ENCODE measurements at regions not wholly inside any gene's neighbourhood (a gene's known extent, or its start where the extent isn't known, plus 50 kb on each side); places are given as distances from the start of the nearest gene placed in this dataset.

DNA sequence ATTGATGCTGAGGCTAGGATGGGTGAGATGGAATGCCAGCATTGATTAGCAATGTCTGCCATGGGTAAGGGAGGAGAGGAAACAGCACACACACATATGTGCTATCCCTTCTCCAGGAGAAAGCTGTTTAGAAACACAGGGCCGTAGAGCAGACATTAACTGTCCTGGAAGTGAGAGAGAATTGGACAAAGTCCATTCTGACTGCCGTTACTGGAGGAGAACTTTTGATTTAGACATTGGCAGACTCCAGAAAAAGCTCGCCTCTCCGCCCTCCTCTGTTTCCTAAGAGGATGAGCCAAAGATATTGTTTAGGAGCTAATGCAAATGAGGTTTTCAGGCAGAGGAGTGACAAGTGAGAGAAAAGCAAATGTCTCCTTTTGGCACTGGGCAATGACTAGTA is 237.0 kb downstream of the HAPSTR1 start:
- Mint-ChIP-seq H3K9me3 (no peaks in the 10 kb centered on the region), H3K4me1 (ENCODE audit: low read depth) (no peaks in the 10 kb centered on the region), H3K4me3 (ENCODE audit: low read depth) (no peak overlapping the region), H3K27me3 (ENCODE audit: low read depth) (no peaks in the 10 kb centered on the region), H3K36me3 (ENCODE audit: low read depth) (no peaks in the 10 kb centered on the region), H3K27ac (no peak overlapping the region)
- intact Hi-C loops (cut with micrococcal nuclease), result no loop called here
- no peak for DNase-seq (ENCODE audit: low spot score)

DNA sequence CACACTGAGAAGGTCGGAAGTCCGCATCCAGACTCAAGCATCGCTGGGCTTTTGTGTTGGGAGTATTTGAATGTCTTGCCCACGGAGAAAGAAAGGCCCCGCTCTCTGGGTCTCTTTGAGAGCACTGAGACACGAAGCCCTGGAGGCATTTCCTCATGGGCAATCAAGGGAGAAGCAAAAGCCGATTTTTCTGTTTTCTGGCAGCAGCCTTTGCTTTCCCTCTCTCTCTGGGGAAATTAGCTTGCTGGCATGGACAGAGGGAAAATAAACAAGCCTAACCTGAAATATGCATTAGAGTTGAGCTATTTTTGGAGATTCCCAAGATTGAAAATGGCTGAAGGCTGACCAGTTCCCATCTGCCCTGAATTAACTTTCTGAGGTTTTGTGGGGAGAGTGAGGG is 238.7 kb downstream of the HAPSTR1 start:
- no peaks in the 10 kb centered on the region for H3K4me1 Mint-ChIP-seq (ENCODE audit: low read depth)
- H3K36me3 Mint-ChIP-seq (ENCODE audit: low read depth), result no peaks in the 10 kb centered on the region
- no peak overlapping the region for H3K27ac Mint-ChIP-seq

DNA sequence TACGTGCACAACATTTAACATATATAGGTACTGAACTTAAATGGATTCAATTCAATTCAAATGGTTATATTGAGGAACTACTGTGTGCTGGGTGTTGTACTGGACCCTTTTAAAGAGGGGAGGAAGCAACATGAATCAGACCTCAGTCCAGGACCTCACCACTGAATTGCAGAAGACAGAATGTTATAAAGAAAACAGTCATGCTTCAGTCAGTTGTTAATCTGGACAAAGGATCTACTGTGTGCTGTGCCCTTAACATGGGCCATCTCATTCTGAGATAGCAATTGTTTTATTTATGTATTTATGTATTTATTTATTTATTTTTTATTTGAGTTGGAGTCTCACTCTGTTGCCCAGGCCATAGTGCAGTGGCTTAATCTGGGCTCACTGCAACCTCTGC is 240.1 kb downstream of the HAPSTR1 start:
- intact Hi-C loops (cut with micrococcal nuclease), result no loop called here
- no peaks in the 10 kb centered on the region for H3K27me3 Mint-ChIP-seq (ENCODE audit: low read depth)
- H3K4me3 Mint-ChIP-seq (ENCODE audit: low read depth), result no peak overlapping the region
- no peaks in the 10 kb centered on the region for H3K9me3 Mint-ChIP-seq
- no peak overlapping the region for H3K27ac Mint-ChIP-seq
- H3K4me1 Mint-ChIP-seq (ENCODE audit: low read depth), result no peaks in the 10 kb centered on the region
- no peaks in the 10 kb centered on the region for H3K36me3 Mint-ChIP-seq (ENCODE audit: low read depth)
- DNase-seq (ENCODE audit: low spot score), result no peak

More for the DNA sequence above, 238.7 kb downstream of the HAPSTR1 start:
- intact Hi-C loops (cut with micrococcal nuclease), result no loop called here
- H3K4me3 Mint-ChIP-seq (ENCODE audit: low read depth), result no peak overlapping the region
- no peak for DNase-seq (ENCODE audit: low spot score)
- H3K27me3 Mint-ChIP-seq (ENCODE audit: low read depth), result no peaks in the 10 kb centered on the region
- H3K9me3 Mint-ChIP-seq, result no peaks in the 10 kb centered on the region

DNA sequence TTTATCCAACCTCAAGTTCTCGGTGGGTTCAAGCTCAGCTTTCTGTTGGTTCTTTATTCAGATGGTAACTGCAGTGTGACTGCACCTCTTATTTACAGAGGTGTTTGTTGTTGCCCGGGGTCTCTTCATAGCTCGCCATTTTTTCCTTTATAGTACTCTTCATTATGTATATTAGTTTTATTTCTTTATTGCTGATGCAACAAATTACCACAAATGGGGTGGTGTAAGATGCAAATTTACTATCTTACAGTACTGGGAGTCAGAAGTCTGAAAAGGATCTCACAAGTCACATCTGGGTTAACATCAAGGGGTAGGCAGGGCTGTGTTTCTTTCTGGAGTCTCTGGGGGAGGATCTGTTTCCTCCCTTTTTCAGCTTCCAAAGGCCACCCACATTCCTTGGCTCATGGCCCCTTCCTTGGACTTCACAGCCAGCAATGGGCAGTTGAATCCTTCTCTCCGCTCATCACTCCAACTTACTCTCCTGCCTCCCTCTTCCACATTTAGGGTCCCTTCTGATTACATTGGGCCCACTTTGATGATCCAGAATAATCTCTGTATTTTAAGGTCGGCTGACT is 241.2 kb downstream of the HAPSTR1 start:
- no peaks in the 10 kb centered on the region for H3K36me3 Mint-ChIP-seq (ENCODE audit: low read depth)
- H3K27ac Mint-ChIP-seq, result no peak overlapping the region
- intact Hi-C loops (cut with micrococcal nuclease), result no loop called here
- H3K4me3 Mint-ChIP-seq (ENCODE audit: low read depth), result no peak overlapping the region
- H3K9me3 Mint-ChIP-seq, result no peaks in the 10 kb centered on the region
- no peak for DNase-seq (ENCODE audit: low spot score)
- H3K4me1 Mint-ChIP-seq (ENCODE audit: low read depth), result no peaks in the 10 kb centered on the region
- H3K27me3 Mint-ChIP-seq (ENCODE audit: low read depth), result no peaks in the 10 kb centered on the region

DNA sequence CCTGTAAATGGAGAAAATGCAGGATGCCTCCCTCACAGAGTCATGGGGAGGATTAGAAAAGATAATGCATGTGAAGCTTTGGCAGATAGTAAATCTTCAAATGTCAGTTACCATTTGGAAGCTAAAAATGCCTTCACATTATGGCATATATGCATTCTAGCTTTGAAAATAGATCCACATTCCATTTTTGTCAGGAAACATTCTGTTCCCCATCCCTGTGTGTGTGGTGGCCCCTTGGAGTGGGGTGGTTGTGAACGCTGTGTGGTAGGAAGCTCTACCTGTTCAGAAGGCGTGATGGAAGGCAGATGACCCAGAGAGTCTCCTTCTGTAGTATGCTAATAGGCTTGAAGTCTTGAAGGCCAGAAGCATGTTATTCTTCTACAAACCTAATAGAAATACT is 242.0 kb downstream of the HAPSTR1 start:
- Mint-ChIP-seq H3K27ac (no peak overlapping the region), H3K9me3 (no peaks in the 10 kb centered on the region), H3K36me3 (ENCODE audit: low read depth) (no peaks in the 10 kb centered on the region), H3K4me1 (ENCODE audit: low read depth) (no peaks in the 10 kb centered on the region), H3K4me3 (ENCODE audit: low read depth) (no peak overlapping the region), H3K27me3 (ENCODE audit: low read depth) (no peaks in the 10 kb centered on the region)
- DNase-seq (ENCODE audit: low spot score), result no peak
- intact Hi-C loops (cut with micrococcal nuclease), result no loop called here

DNA sequence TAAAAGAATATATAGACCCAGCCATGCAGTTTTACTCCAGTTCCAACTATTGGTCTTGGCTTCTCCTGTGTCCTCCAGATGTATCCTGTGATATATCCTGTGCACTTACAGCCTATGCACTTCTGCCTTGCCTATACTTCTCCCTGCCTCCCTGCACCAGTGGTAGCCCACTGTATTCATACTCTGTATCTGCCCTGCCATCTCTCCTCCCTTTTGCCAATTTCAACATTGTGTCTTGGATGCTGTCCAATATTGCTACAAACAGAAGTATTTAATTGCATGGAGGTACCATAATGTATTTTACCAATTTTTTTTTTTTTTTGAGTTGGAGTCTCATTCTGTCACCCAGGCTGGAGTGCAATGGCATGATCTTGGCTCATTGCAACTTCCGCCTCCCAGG is 242.7 kb downstream of the HAPSTR1 start:
- intact Hi-C loops (cut with micrococcal nuclease), result no loop called here
- H3K36me3 Mint-ChIP-seq (ENCODE audit: low read depth), result no peaks in the 10 kb centered on the region

DNA sequence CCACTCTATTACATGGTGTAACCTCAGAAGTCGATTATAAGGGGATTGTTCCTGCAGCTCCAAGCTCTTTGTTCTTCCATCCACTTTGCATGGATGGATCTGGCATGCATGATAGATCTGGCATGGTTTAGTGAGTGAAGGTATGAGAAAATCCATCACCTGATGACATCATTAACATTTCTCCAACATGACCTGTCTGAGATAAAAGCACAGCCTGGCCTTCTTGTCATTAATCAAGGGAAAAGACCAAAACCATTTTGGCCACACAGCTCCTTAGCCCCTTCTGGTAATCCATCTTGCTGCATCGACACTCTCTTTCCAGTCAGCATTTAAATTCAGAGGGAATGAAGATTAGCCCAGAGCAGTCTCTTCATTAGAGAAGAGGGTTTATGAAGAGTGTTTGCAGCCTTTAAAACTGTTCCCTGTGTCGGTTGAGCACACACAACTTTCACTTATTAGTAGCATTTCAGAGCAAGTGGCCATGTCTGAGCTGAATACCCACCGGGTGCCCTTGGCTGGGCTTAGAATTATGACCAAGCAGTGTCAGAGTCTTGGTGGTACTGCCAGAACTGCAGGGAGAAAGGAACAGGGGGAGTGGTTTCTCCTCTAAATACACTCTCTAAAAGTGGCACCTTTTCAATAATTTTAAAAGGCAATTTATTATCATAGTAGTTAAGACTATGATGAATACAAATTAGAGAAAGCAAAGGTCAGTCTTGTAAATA is 246.0 kb downstream of the HAPSTR1 start:
- Mint-ChIP-seq H3K4me1 (ENCODE audit: low read depth) (no peaks in the 10 kb centered on the region), H3K27ac (no peak overlapping the region), H3K4me3 (ENCODE audit: low read depth) (no peak overlapping the region), H3K36me3 (ENCODE audit: low read depth) (no peaks in the 10 kb centered on the region), H3K27me3 (ENCODE audit: low read depth) (no peaks in the 10 kb centered on the region), H3K9me3 (no peaks in the 10 kb centered on the region)
- intact Hi-C loops (cut with micrococcal nuclease), result no loop called here
- DNase-seq (ENCODE audit: low spot score), result no peak

More for the DNA sequence above, 242.7 kb downstream of the HAPSTR1 start:
- H3K27ac Mint-ChIP-seq, result no peak overlapping the region
- no peak for DNase-seq (ENCODE audit: low spot score)
- H3K9me3 Mint-ChIP-seq, result no peaks in the 10 kb centered on the region
- H3K4me3 Mint-ChIP-seq (ENCODE audit: low read depth), result no peak overlapping the region
- no peaks in the 10 kb centered on the region for H3K27me3 Mint-ChIP-seq (ENCODE audit: low read depth)
- H3K4me1 Mint-ChIP-seq (ENCODE audit: low read depth), result no peaks in the 10 kb centered on the region

DNA sequence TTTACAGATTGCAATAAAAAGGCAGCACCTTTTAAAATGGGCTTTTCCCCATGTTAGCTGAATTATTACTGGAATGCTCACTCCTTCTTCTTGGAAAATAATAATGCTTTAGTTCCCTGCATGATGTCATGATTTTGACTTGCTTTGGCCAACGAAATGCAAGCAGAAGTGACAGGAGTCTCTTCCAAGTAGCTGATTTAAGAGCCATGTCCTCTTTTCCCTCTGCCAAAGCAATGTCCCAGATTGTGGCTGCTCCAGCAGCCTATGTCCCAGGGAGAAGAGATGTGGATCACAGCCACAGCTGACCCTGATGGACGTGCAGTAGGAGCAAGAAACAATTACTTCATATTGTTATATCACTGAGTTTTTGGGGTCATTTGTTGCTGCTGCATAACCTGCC is 246.6 kb downstream of the HAPSTR1 start:
- Mint-ChIP-seq H3K27ac (no peak overlapping the region), H3K9me3 (no peaks in the 10 kb centered on the region), H3K4me3 (ENCODE audit: low read depth) (no peak overlapping the region), H3K4me1 (ENCODE audit: low read depth) (no peaks in the 10 kb centered on the region), H3K27me3 (ENCODE audit: low read depth) (no peaks in the 10 kb centered on the region), H3K36me3 (ENCODE audit: low read depth) (no peaks in the 10 kb centered on the region)
- no peak for DNase-seq (ENCODE audit: low spot score)
- intact Hi-C loops (cut with micrococcal nuclease), result no loop called here

DNA sequence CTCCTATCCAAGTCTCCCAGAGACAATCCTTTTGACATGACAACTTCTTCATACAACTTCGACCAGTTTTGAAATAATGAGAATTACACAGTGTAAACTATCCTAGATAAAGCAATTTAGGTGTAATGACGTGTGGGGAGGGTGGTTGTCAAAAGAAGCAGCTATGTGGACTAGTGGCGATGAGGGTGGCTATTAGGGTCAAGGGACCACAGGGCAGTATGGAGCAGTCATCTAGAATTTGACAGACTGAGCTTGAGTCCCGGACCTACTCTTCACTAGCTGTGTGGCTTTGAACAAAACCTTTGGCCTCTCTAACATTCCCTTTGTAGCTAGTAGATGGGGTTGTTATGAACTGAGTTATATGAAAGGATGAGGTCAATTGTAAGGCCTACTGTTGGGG is 247.1 kb downstream of the HAPSTR1 start:
- no peak for DNase-seq (ENCODE audit: low spot score)
- no peaks in the 10 kb centered on the region for H3K9me3 Mint-ChIP-seq
- no peaks in the 10 kb centered on the region for H3K27me3 Mint-ChIP-seq (ENCODE audit: low read depth)
- intact Hi-C loops (cut with micrococcal nuclease), result no loop called here
- no peaks in the 10 kb centered on the region for H3K36me3 Mint-ChIP-seq (ENCODE audit: low read depth)
- H3K27ac Mint-ChIP-seq, result no peak overlapping the region
- H3K4me3 Mint-ChIP-seq (ENCODE audit: low read depth), result no peak overlapping the region
- no peaks in the 10 kb centered on the region for H3K4me1 Mint-ChIP-seq (ENCODE audit: low read depth)

DNA sequence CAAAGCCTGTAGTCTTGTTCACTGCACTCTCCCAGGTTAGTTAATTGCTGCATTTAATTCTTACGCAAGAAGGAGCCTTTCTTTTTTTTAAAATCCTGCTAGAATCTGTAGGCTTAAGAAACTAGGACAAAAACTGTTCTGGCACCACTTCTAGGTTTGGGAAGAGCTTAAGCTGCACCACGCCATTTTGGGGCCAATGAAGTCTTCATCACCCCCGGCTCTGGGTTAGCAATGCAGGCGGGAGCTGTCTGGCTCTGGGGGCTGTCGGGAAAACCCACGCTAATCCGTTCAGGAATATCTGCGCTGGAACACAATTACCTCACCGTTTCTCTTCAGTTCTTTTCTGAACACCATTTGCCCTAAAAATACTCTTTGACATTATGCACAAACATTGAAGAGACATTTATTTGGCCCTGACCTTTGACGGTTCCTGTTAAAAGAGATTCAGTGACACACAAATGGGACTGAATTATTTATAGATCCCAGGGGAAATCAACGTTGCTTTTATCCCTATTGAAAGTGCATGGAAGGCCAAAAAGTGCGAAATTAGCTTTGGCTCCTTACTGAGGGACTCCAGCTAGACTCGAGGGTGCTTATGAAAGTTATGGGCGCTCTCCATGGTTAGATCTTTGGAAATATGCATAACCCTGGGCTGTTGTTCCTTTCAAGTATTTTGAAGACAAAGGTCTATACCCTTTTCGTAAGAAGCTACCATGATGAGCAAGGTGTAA is 249.2 kb downstream of the HAPSTR1 start:
- no peaks in the 10 kb centered on the region for H3K4me1 Mint-ChIP-seq (ENCODE audit: low read depth)
- no peak overlapping the region for H3K4me3 Mint-ChIP-seq (ENCODE audit: low read depth)
- no peaks in the 10 kb centered on the region for H3K9me3 Mint-ChIP-seq
- intact Hi-C loops (cut with micrococcal nuclease), result no loop called here
- no peak for DNase-seq (ENCODE audit: low spot score)
- H3K36me3 Mint-ChIP-seq (ENCODE audit: low read depth), result no peaks in the 10 kb centered on the region
- H3K27me3 Mint-ChIP-seq (ENCODE audit: low read depth), result no peaks in the 10 kb centered on the region
- H3K27ac Mint-ChIP-seq, result no peak overlapping the region

DNA sequence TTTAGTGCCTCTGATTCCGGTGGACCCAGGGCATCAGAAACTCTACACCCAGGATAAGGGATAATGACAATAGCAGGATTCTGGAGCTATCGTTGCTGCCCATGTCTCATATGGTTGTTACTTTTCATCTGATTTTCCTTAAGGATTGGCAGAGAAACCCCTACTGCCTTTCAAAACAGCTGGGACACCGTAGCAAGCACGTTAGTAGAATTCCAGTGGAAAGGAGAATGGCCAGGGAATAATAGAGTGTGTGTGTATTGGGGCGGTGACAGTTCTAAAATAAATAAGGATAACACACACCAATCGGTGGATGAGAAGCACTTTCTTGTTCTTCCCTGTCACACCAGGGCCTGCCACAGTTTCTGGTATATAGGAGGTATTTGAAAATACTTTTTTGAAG is 251.8 kb downstream of the HAPSTR1 start:
- Mint-ChIP-seq H3K4me3 (ENCODE audit: low read depth) (no peak overlapping the region), H3K27ac (no peak overlapping the region), H3K36me3 (ENCODE audit: low read depth) (no peaks in the 10 kb centered on the region), H3K9me3 (no peaks in the 10 kb centered on the region), H3K4me1 (ENCODE audit: low read depth) (no peaks in the 10 kb centered on the region), H3K27me3 (ENCODE audit: low read depth) (no peaks in the 10 kb centered on the region)
- intact Hi-C loops (cut with micrococcal nuclease), result no loop called here
- no peak for DNase-seq (ENCODE audit: low spot score)

DNA sequence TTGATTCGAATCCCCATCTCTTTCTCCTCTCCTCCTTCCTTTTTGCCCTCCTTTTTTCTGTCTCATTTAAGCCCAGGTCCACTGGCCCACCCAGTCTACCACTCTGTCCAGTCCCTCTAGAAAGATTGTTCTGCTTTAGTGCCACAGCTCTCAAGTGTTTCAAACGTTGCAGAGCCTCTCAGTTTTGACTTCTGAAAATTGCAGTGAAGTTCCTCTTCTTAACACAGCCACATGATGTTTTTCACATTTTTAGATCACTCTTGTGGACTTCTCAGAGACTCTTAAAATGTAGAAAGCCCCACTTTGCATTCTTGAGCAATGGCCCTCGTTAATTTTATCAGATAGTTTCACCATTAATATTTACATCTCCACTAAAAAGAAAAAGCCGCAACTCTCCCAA is 253.1 kb downstream of the HAPSTR1 start:
- Mint-ChIP-seq H3K27ac (no peak overlapping the region), H3K36me3 (ENCODE audit: low read depth) (no peaks in the 10 kb centered on the region), H3K4me1 (ENCODE audit: low read depth) (no peaks in the 10 kb centered on the region), H3K4me3 (ENCODE audit: low read depth) (no peak overlapping the region), H3K27me3 (ENCODE audit: low read depth) (no peaks in the 10 kb centered on the region), H3K9me3 (peaks cover 8% of the 10 kb centered on the region)
- intact Hi-C loops (cut with micrococcal nuclease), result no loop called here
- DNase-seq (ENCODE audit: low spot score), result no peak

DNA sequence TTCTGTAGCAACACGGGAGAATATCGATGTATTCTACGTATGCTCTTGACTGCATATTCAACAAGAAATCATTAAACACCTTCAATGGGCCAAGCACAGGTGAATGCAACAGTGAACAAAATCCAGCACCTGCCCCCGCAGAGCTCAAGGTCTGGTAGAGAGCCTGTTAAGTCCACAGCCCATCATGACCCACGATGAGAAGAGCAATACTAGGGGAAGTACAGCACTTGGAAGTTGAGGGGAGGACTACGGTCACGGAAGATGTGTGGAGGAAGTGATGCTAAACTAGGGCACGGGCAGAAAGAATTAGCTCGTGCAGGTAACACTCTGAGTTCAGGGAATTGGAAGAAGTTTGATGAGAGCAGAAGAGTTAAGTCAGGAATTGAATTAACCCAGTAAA is 253.6 kb downstream of the HAPSTR1 start:
- no peak for DNase-seq (ENCODE audit: low spot score)
- Mint-ChIP-seq H3K27me3 (ENCODE audit: low read depth) (no peaks in the 10 kb centered on the region), H3K27ac (no peak overlapping the region), H3K9me3 (peaks cover 8% of the 10 kb centered on the region), H3K4me3 (ENCODE audit: low read depth) (no peak overlapping the region), H3K4me1 (ENCODE audit: low read depth) (no peaks in the 10 kb centered on the region), H3K36me3 (ENCODE audit: low read depth) (no peaks in the 10 kb centered on the region)
- intact Hi-C loops (cut with micrococcal nuclease), result no loop called here

Data from activated T-helper 2 cell treated with anti-CD3 and anti-CD28 coated beads, Interferon-gamma antibody, Interleukin-2, Interleukin-4, amounts not matched to agents 10 μg/mL and 5 μg/mL and 100 μg/mL, durations not matched to agents 14 hours and 24 hours and 36 hours (primary cell).